ENCODE measurements at regions not wholly inside any gene's neighbourhood (a gene's known extent, or its start where the extent isn't known, plus 50 kb on each side); places are given as distances from the start of the nearest gene placed in this dataset.

- no peaks in the 10 kb centered on the region for H3K79me1 ChIP-seq (ENCODE audit: low read depth, low read length)
- no peaks in the 10 kb centered on the region for H3K4me1 ChIP-seq (replicated peaks in 1 of 4; ENCODE audit: control insufficient read depth in 3 of 4, insufficient read depth in 4 of 4, low read length in 3 of 4)
- no peak overlapping the region for H4K8ac ChIP-seq (ENCODE audit: extremely low read depth, insufficient read depth, low read length)
- H3K56ac ChIP-seq (replicated peaks; ENCODE audit: insufficient read length, low read depth, low read length): no peak overlapping the region
- H3K27me3 ChIP-seq (replicated peaks in 1 of 4; ENCODE audit: control insufficient read depth in 3 of 4, extremely low read depth in 1 of 4, insufficient read depth in 3 of 4, low read length in 3 of 4): no peaks in the 10 kb centered on the region
- no peak overlapping the region for H3K4me3 ChIP-seq (ENCODE audit: extremely low read depth in 1 of 4, insufficient read depth in 2 of 4, low read depth in 3 of 4, low read length in 4 of 4)
- no peak overlapping the region for H3K4me2 ChIP-seq (ENCODE audit: insufficient read depth in 1 of 2, low read depth in 2 of 2, low read length in 2 of 2)
- no peak overlapping the region for H3K14ac ChIP-seq (ENCODE audit: insufficient read length)
- H4K91ac ChIP-seq (replicated peaks; ENCODE audit: insufficient read length, low read length): no peak overlapping the region
- no peak overlapping the region for H3K23ac ChIP-seq (ENCODE audit: insufficient read length)
- 25% methylated on average over 1 of the region's 1 CpG; no CpG with 5 or more reads in 1 of the 2 experiments for WGBS, 2 experiments (ENCODE audit: extremely low coverage in 1 of 2, insufficient coverage in 1 of 2, insufficient read length in 1 of 2, insufficient replicate concordance in 2 of 2, low coverage in 1 of 2, low lambda C conversion rate in 2 of 2, missing lambda C conversion rate in 1 of 2)
- H2BK12ac ChIP-seq (ENCODE audit: low read depth, low read length): no peak overlapping the region
- H2BK120ac ChIP-seq (replicated peaks; ENCODE audit: low read depth, low read length): no peak overlapping the region
- FAIRE-seq: peak; percentile 84
- H3K9me3 ChIP-seq (ENCODE audit: insufficient read depth in 2 of 2, low read depth in 1 of 2, low read length in 1 of 2): no peaks in the 10 kb centered on the region
- no peaks in the 10 kb centered on the region for H3K36me3 ChIP-seq (ENCODE audit: control insufficient read depth in 2 of 4, insufficient read depth in 4 of 4, low read length in 3 of 4)
- H2BK20ac ChIP-seq (ENCODE audit: low read length): no peak overlapping the region
- ChIA-PET CTCF (ENCODE audit: partially characterized antibody) (interaction anchor here (0.8 to 4.0 kb wide), 25 partner anchors 10 to 187 kb away, joined by 3 to 56 read pairs (median 4); partner anchors contain the start of genes HSD17B6 and ZBTB39), POLR2A (ENCODE audit: partially characterized antibody) (interaction anchor here (0.6 to 0.9 kb wide), 4 partner anchors 87 to 282 kb away, joined by 3 to 4 read pairs (median 4); no protein-coding TSS in a partner anchor)
- H4K20me1 ChIP-seq (replicated peaks in 1 of 2; ENCODE audit: control insufficient read depth in 1 of 2, insufficient read depth in 2 of 2, low read length in 2 of 2): peaks cover 0 to 1% of the 10 kb centered on the region in 2 experiments
- no peak overlapping the region for H3K4ac ChIP-seq (replicated peaks; ENCODE audit: insufficient read length, low read depth, low read length)
- H3K9ac ChIP-seq (replicated peaks in 1 of 4; ENCODE audit: extremely low read depth in 1 of 4, low read depth in 3 of 4, low read length in 3 of 4): no peak overlapping the region
- no peak overlapping the region for H3K18ac ChIP-seq (ENCODE audit: extremely low read depth, low read length)
- H2AK5ac ChIP-seq (ENCODE audit: low read depth, low read length): no peak overlapping the region
- H2BK5ac ChIP-seq (ENCODE audit: low read depth, low read length): no peak overlapping the region
- H4K5ac ChIP-seq (ENCODE audit: insufficient read length, low read depth, low read length): no peak overlapping the region
- no peak for TF ChIP-seq KDM5A (IDR thresholded peaks at IDR 0.05; ENCODE audit: low read length)
- TF ChIP-seq YY1 (IDR thresholded peaks at IDR 0.05; ENCODE audit: low read depth, low read length): 0 out of 2 replicates have a peak, but pooled peaks have one; percentile 31
- no peak for TF ChIP-seq BRCA1 (IDR thresholded peaks at IDR 0.05; ENCODE audit: low read depth, low read length)
- 0 out of 2 replicates have a peak, but pooled peaks have one; percentile 67 for TF ChIP-seq TCF12 (IDR thresholded peaks at IDR 0.05; ENCODE audit: low read depth, low read length)
- peak; percentile 86 to 96 (median 94) for TF ChIP-seq CTCF (IDR thresholded peaks at IDR 0.05; ENCODE audit: control extremely low read depth in 1 of 3, insufficient read depth in 1 of 3, low read depth in 1 of 3, low read length in 3 of 3)
- TF ChIP-seq RAD21 (IDR thresholded peaks at IDR 0.05 in 1 of 2, conservative IDR thresholded peaks at IDR 0.05 in 1 of 2; ENCODE audit: low read depth in 2 of 2, low read length in 2 of 2): peak; percentile 96 to 98
- TF ChIP-seq TEAD4 (IDR thresholded peaks at IDR 0.05; ENCODE audit: low read depth, low read length): 0 out of 2 replicates have a peak, but pooled peaks have one; percentile 7
- peak; percentile 51 to 72 for DNase-seq (ENCODE audit: low read depth in 1 of 2, low spot score in 2 of 2)
- H3K23me2 ChIP-seq (ENCODE audit: low read depth, low read length): no peaks in the 10 kb centered on the region
- H3K79me2 ChIP-seq (ENCODE audit: control insufficient read depth in 1 of 2, insufficient read depth in 2 of 2, low read length in 2 of 2): no peaks in the 10 kb centered on the region
- peak overlapping the region; percentile 76 for H2AFZ ChIP-seq (ENCODE audit: low read length)
- H2BK15ac ChIP-seq (ENCODE audit: low read length): no peak overlapping the region
- no peak overlapping the region for H3K27ac ChIP-seq (ENCODE audit: low read depth, low read length)
These were observed 76.8 kb downstream of the HSD17B6 start for GRCh38 chr12:56839915-56840325.
